Upper lobe of left lung (tissue), 6 donors: ENCODE measurements at regions not wholly inside any gene's neighbourhood (a gene's known extent, or its start where the extent isn't known, plus 50 kb on each side); places are given as distances from the start of the nearest gene placed in this dataset.

Experiments used
- ATAC-seq, 2 donors: fragments of 200-7000 bp; cut with Tn5 transposase; one replicate each; pipeline ENCODE4 v1.9.1; 2022; ENCODE audit warnings: mild to moderate bottlenecking in 2 of 2, moderate library complexity in 2 of 2; ENCODE audit not compliant: low FRiP score in 2 of 2
- DNase-seq, 2 donors: peaks; one replicate each; pipeline ENCODE4 v3.0.0-alpha.2; 2019 to 2020
- H3K27ac ChIP-seq, 4 donors: fragments of 200-600 bp; sonication (generic); one replicate each; pipeline ENCODE4 v1.5.1; 2016 to 2019
- H3K27me3 ChIP-seq, 4 donors: fragments of 200-600 bp; sonication (generic); one replicate each; pipeline ENCODE4 v1.5.1; 2017 to 2019
- H3K36me3 ChIP-seq, 4 donors: fragments of 200-600 bp; sonication (generic); one replicate each; pipeline ENCODE4 v1.5.1; 2016 to 2019
- H3K4me1 ChIP-seq, 4 donors: fragments of 200-600 bp; sonication (generic); one replicate each; pipeline ENCODE4 v1.5.1; 2018 to 2019
- H3K4me3 ChIP-seq, 4 donors: fragments of 200-600 bp; sonication (generic); one replicate each; pipeline ENCODE4 v1.5.1; 2017 to 2019; ENCODE audit warnings: mild to moderate bottlenecking in 2 of 4, moderate library complexity in 1 of 4
- H3K9me3 ChIP-seq, 4 donors: fragments of 200-600 bp; sonication (generic); one replicate each; pipeline ENCODE4 v1.5.1; 2018 to 2019
- CTCF ChIP-seq, 6 experiments: fragments of 450-650 bp in 4 of 6; fragments of 200-600 bp in 2 of 6; sonication (generic) in 2 of 6; IDR thresholded peaks; one replicate each; pipeline ENCODE4 v1.5.1; 2016 to 2019; ENCODE audit warnings: antibody characterized with exemption in 6 of 6
- EP300 ChIP-seq, 4 donors: sonication (generic); formaldehyde crosslinking; IDR thresholded peaks; one replicate each; pipeline ENCODE4 v1.5.1; 2017; ENCODE audit warnings: antibody characterized with exemption in 4 of 4, control low read depth in 2 of 4
- POLR2A ChIP-seq, 4 donors: fragments of 450-650 bp; IDR thresholded peaks; one replicate each; pipeline ENCODE4 v1.5.1; 2016 to 2017; ENCODE audit warnings: antibody characterized with exemption in 4 of 4, mild to moderate bottlenecking in 2 of 4
- POLR2AphosphoS5 ChIP-seq, 2 donors: sonication (generic); formaldehyde crosslinking; IDR thresholded peaks; one replicate each; pipeline ENCODE4 v1.5.1; 2017; ENCODE audit warnings: antibody characterized with exemption in 2 of 2
- WGBS, 2 donors: methylation state at CpG; one replicate each; pipeline ENCODE4 v1.1.5; 2017 to 2018; 5-methylcytosine and 5-hydroxymethylcytosine counted together
- donor health status: DM: no; HTN: no; CAD: no; lungs with moderate emphysema.
- donor health status: DM: no; HTN: yes; CAD: no; lungs with severe emphysema.

- 81 to 85% methylated on average over 3 of the region's 3 CpGs for WGBS, 2 donors
- H3K27me3 ChIP-seq, result no peaks in the 10 kb centered on the region
- DNase-seq (no peak), ATAC-seq (no peak)
- no peaks in the 10 kb centered on the region for H3K9me3 ChIP-seq
- H3K4me3 ChIP-seq, result no peak overlapping the region
- H3K27ac ChIP-seq, result no peak overlapping the region
- no peaks in the 10 kb centered on the region for H3K36me3 ChIP-seq
- TF ChIP-seq POLR2A (IDR thresholded peaks at IDR 0.05) (no peak), EP300 (IDR thresholded peaks at IDR 0.05) (no peak), CTCF (IDR thresholded peaks at IDR 0.05) (no peak), POLR2AphosphoS5 (IDR thresholded peaks at IDR 0.05) (no peak)
- no peaks in the 10 kb centered on the region for H3K4me1 ChIP-seq
Observed at GRCh38 chr1:172978595-172978994, 72.1 kb downstream of the TNFSF18 start.

GRCh38 chr1:172979828-172980227, 70.9 kb downstream of the TNFSF18 start:
- H3K4me3 ChIP-seq, result no peak overlapping the region
- no peaks in the 10 kb centered on the region for H3K9me3 ChIP-seq
- TF ChIP-seq EP300 (IDR thresholded peaks at IDR 0.05) (no peak), CTCF (IDR thresholded peaks at IDR 0.05) (no peak), POLR2AphosphoS5 (IDR thresholded peaks at IDR 0.05) (no peak), POLR2A (IDR thresholded peaks at IDR 0.05) (no peak)
- DNase-seq (no peak), ATAC-seq (no peak)
- no peaks in the 10 kb centered on the region for H3K4me1 ChIP-seq
- 60 to 75% methylated on average over 3 of the region's 3 CpGs for WGBS, 2 donors
- H3K36me3 ChIP-seq, result no peaks in the 10 kb centered on the region
- H3K27ac ChIP-seq, result no peak overlapping the region
- H3K27me3 ChIP-seq, result no peaks in the 10 kb centered on the region

GRCh38 chr1:172980456-172980855, 70.3 kb downstream of the TNFSF18 start:
- Histone ChIP-seq H3K27ac (no peak overlapping the region), H3K4me3 (no peak overlapping the region), H3K36me3 (no peaks in the 10 kb centered on the region), H3K9me3 (no peaks in the 10 kb centered on the region), H3K27me3 (no peaks in the 10 kb centered on the region), H3K4me1 (no peaks in the 10 kb centered on the region)
- DNase-seq (no peak), ATAC-seq (no peak)
- TF ChIP-seq CTCF (IDR thresholded peaks at IDR 0.05), result no peak
- TF ChIP-seq POLR2AphosphoS5 (IDR thresholded peaks at IDR 0.05), result no peak
- TF ChIP-seq POLR2A (IDR thresholded peaks at IDR 0.05), result no peak
- TF ChIP-seq EP300 (IDR thresholded peaks at IDR 0.05), result no peak
- 73 to 84% methylated on average over 2 of the region's 2 CpGs for WGBS, 2 donors

GRCh38 chr1:172980971-172981370, 69.8 kb downstream of the TNFSF18 start:
- Histone ChIP-seq H3K4me3 (no peak overlapping the region), H3K27me3 (no peaks in the 10 kb centered on the region), H3K4me1 (no peaks in the 10 kb centered on the region), H3K36me3 (no peaks in the 10 kb centered on the region), H3K9me3 (no peaks in the 10 kb centered on the region), H3K27ac (no peak overlapping the region)
- DNase-seq (no peak), ATAC-seq (no peak)
- TF ChIP-seq EP300 (IDR thresholded peaks at IDR 0.05), result no peak
- TF ChIP-seq POLR2AphosphoS5 (IDR thresholded peaks at IDR 0.05), result no peak
- no peak for TF ChIP-seq CTCF (IDR thresholded peaks at IDR 0.05)
- TF ChIP-seq POLR2A (IDR thresholded peaks at IDR 0.05), result no peak
- WGBS, 2 donors, result 96 to 100% methylated on average over 1 to 2 of the region's 2 CpGs
